Loucy (cell line): ENCODE measurements at regions not wholly inside any gene's neighbourhood (a gene's known extent, or its start where the extent isn't known, plus 50 kb on each side); places are given as distances from the start of the nearest gene placed in this dataset.

ENCODE experiments used
- EZH2phosphoT487 ChIP-seq: fragments of 200-600 bp; IDR thresholded peaks from 2 replicates; pipeline ENCODE4 v1.6.1; 2018; ENCODE audit warnings: antibody characterized with exemption, mild to moderate bottlenecking, moderate library complexity, borderline replicate concordance
- TF ChIP-seq, protein P1 (sequence below): fragments of 200-600 bp; sonication (generic); conservative IDR thresholded peaks from 2 replicates; pipeline ENCODE4 v1.5.1; 2014; ENCODE audit warnings: mild to moderate bottlenecking, antibody characterized with exemption, low read length

DNA sequence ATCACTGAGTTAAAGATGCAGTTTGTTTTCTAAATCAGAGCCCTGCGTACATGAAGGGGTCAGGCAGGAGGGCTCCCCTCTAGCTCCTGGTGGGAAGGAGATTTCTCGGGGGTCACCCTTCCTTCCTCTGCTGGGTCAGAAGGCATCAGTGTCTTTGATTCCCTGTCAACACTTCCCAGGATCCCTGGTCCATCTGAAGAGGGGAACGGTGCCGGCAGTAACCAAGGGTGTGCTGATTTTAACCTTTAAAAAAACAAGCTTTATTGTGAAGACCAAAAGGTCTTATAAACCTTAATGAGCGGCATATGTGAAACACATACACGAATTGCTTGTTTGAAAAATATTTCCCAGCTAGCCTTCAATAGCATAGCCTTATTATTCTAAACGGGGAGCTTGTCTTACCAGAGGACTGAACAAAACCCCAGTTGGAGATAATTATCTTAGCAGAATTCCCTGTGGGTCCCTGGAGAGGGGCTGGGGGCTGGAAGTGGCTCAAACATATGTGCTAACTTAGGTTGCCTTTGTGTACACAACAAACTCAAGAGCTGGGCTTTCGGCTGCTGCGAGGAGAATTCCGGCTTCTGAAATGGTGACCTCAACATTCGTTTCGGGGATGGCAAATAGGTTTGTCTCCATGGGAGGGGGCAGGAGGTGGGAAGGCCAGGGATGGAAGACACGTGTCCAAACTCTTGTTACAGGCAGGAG lies 114.9 kb upstream of the MYCN start:
- TF ChIP-seq, protein P1, sequence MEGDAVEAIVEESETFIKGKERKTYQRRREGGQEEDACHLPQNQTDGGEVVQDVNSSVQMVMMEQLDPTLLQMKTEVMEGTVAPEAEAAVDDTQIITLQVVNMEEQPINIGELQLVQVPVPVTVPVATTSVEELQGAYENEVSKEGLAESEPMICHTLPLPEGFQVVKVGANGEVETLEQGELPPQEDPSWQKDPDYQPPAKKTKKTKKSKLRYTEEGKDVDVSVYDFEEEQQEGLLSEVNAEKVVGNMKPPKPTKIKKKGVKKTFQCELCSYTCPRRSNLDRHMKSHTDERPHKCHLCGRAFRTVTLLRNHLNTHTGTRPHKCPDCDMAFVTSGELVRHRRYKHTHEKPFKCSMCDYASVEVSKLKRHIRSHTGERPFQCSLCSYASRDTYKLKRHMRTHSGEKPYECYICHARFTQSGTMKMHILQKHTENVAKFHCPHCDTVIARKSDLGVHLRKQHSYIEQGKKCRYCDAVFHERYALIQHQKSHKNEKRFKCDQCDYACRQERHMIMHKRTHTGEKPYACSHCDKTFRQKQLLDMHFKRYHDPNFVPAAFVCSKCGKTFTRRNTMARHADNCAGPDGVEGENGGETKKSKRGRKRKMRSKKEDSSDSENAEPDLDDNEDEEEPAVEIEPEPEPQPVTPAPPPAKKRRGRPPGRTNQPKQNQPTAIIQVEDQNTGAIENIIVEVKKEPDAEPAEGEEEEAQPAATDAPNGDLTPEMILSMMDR: no peak
- no peak for TF ChIP-seq EZH2phosphoT487
